ENCODE measurements at regions not wholly inside any gene's neighbourhood (a gene's known extent, or its start where the extent isn't known, plus 50 kb on each side); places are given as distances from the start of the nearest gene placed in this dataset.

- TF ChIP-seq GATA2 (IDR thresholded peaks at IDR 0.05; ENCODE audit: low read depth, low read length) = no peak
- no peak for TF ChIP-seq GATA3 (IDR thresholded peaks at IDR 0.05; ENCODE audit: low read depth, low read length)
Observed at GRCh38 chr12:115422845-115423545, 739.0 kb upstream of the TBX3 start.
